ENCODE measurements at regions not wholly inside any gene's neighbourhood (a gene's known extent, or its start where the extent isn't known, plus 50 kb on each side); places are given as distances from the start of the nearest gene placed in this dataset.

DNA sequence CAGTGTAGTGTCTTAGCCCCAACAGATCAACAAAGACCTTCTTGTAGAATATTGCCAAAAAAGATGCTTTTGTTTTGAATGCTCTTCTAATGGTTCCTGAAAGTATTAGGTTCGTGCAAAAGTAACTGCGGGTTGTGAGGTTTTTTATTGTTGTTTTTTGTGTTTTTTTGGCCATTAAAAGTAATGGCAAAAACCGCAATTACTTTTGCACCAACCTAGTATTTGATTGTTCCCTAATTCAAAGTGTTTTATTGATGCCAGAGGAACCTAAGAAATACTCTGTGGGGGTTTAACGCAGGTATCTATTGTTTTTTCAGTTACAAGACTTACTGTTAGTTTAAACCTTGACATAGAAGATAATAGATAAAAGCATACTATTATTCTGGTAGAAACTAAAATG is 150.8 kb upstream of the DAAM1 start:
- no peak for DNase-seq (ENCODE audit: extremely low read depth, low read depth)
- TF ChIP-seq, protein P1, sequence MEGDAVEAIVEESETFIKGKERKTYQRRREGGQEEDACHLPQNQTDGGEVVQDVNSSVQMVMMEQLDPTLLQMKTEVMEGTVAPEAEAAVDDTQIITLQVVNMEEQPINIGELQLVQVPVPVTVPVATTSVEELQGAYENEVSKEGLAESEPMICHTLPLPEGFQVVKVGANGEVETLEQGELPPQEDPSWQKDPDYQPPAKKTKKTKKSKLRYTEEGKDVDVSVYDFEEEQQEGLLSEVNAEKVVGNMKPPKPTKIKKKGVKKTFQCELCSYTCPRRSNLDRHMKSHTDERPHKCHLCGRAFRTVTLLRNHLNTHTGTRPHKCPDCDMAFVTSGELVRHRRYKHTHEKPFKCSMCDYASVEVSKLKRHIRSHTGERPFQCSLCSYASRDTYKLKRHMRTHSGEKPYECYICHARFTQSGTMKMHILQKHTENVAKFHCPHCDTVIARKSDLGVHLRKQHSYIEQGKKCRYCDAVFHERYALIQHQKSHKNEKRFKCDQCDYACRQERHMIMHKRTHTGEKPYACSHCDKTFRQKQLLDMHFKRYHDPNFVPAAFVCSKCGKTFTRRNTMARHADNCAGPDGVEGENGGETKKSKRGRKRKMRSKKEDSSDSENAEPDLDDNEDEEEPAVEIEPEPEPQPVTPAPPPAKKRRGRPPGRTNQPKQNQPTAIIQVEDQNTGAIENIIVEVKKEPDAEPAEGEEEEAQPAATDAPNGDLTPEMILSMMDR (IDR thresholded peaks at IDR 0.05; ENCODE audit: low read depth, low read length), result no peak

DNA sequence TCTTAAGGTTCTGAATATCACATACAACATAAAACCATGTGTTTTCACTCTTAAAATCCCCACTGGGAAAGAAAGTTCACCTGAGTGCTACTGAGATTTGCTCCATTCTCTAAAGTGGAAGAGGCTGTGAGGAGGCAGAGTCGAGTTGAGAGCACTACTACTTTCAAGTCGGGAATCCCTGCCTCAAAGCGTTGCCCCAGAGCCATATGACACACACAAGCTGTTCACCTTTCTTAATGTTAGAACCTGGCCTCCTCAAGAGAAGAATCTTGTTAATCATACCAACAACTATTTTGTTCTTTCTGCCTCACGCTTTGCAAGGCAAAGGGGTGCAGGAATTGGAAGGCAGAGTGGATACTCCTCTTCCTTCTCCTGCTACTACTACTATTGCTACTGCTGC is 149.7 kb upstream of the DAAM1 start:
- TF ChIP-seq, protein P1 (IDR thresholded peaks at IDR 0.05; ENCODE audit: low read depth, low read length), result no peak
- no peak for DNase-seq (ENCODE audit: extremely low read depth, low read depth)

DNA sequence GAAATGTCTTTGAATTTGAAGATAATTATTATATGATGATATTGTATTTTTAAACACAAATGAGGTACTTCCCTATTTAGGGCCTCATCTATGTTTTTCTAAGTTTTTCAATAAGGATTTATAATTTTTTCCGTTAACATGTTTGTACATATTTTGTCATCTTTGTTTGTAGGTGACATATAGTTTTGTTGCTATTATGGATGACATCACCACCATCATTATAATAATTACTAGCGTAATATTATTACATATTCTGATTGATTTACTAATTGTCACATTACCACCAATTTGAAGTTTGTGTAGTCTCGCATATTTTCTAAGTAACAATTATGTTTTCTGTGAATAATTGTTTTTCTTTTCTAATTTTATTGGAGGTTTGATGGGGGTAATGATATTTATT is 147.2 kb upstream of the DAAM1 start:
- TF ChIP-seq, protein P1 (IDR thresholded peaks at IDR 0.05; ENCODE audit: low read depth, low read length), result no peak
- no peak for DNase-seq (ENCODE audit: extremely low read depth, low read depth)

DNA sequence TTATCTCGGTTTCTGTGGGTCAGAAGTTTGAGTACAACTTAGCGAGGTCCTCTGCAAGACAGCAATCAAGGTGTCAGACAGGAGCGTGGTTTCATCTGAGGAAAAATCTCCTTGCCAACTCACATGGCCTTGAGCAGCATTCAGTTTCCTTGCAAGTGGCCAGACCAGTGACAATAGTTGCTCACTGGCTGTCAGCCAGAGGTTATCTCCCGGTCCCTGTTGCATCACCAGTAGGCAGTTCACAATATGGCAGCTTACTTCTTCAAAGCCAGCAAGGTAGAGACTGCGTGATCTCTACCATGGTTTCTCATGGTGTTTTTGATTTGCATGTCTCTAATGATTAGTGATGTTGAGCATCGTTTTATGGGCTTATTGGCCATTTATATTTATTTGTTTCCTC is 143.8 kb upstream of the DAAM1 start:
- TF ChIP-seq, protein P1 (IDR thresholded peaks at IDR 0.05; ENCODE audit: low read depth, low read length), result no peak
- no peak for DNase-seq (ENCODE audit: extremely low read depth, low read depth)

DNA sequence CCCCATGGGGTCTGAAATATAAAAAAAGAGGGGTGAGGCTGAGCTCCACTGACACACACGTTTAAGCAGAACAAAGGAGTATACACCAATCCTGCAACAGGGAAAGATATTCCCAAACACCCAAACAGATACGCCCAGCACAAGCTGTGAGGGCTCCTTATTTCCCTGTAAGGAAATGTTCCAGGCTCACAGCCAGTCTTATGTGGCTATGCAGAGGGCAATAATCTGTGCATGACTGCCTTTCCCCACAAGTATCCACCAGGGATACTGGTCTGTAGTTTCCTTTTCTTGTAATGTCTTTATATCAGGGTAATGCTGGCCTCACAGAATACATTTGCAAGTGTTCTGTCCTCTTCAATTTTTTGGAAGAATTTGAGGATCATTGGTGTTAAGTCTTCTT is 141.7 kb upstream of the DAAM1 start:
- TF ChIP-seq, protein P1 (IDR thresholded peaks at IDR 0.05; ENCODE audit: low read depth, low read length), result no peak
- DNase-seq (ENCODE audit: extremely low read depth, low read depth), result no peak

DNA sequence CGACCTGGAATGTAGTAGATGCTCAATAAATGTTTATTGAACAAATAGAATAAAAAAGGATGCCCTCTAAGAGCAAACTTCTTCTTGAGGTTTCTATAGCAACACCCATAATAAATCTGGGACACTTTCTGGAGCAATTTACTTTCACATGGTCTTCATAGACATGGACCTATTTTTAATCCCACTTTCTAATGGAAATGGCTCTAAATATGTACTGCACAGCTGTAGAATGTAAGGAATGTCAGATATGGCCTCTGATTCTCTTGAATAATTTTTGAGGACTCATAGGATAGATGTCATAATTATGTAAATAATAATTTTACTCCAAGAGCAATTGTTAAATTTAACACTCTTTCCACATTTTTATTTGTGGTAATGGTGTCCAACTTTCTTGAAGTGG is 133.5 kb upstream of the DAAM1 start:
- no peak for DNase-seq (ENCODE audit: extremely low read depth, low read depth)
- TF ChIP-seq, protein P1 (IDR thresholded peaks at IDR 0.05; ENCODE audit: low read depth, low read length), result no peak

DNA sequence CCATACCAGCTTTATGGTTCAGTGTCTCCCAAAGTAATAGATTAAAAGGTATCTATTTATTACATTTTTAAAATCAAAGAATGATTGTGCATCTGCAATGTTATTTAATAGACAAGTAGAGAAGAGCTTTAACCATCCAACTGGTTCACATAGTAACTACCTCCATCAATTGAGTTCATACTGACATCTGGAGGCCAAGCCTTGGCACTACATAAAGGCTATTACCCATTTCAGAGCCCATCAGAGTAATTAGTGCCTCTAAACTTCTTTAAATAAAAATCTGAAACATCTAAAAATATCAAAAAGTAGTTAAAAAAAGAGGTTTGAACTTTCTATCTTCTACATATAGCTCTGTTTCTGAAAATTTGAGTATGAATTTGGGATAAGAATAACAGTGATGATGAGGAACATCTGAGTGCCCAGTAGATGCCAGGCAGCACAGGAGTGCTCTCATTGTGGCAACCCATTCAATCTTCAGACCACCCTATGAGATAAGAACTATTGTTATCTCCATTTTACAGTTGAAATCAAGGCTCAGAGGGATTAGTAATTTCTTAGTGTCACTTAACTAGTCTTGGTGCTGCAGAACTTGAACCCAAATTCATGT is 132.9 kb upstream of the DAAM1 start:
- DNase-seq (ENCODE audit: extremely low read depth, low read depth), result peak; percentile 35
- TF ChIP-seq, protein P1 (IDR thresholded peaks at IDR 0.05; ENCODE audit: low read depth, low read length), result peak; percentile 85
